Bronchial epithelial cell (primary cell): ENCODE measurements at regions not wholly inside any gene's neighbourhood (a gene's known extent, or its start where the extent isn't known, plus 50 kb on each side); places are given as distances from the start of the nearest gene placed in this dataset.

ENCODE experiments used
- DNase-seq: peaks from one replicate; pipeline ENCODE4 v3.0.0-alpha.2; 2010; ENCODE audit warnings: low read depth
- FAIRE-seq: peaks from 2 replicates; lab custom pipeline; 2011; peaks lifted over from hg19 to GRCh38; lab: Jason Lieb, UNC
- H3K27me3 ChIP-seq: 2 replicates; pipeline ENCODE4 v1.5.1; 2011; ENCODE audit warnings: low read length; ENCODE audit not compliant: control insufficient read depth, insufficient read depth
- H3K36me3 ChIP-seq: 2 replicates; pipeline ENCODE4 v1.5.1; 2011; ENCODE audit warnings: low read length; ENCODE audit not compliant: control insufficient read depth, insufficient read depth
- H3K4me3 ChIP-seq: 2 replicates; pipeline ENCODE4 v1.5.1; 2011; ENCODE audit warnings: mild to moderate bottlenecking, low read depth, low read length, control low read depth
- TF ChIP-seq, protein P1 (sequence below): IDR thresholded peaks from 2 replicates; pipeline ENCODE4 v1.5.1; 2011; ENCODE audit warnings: mild to moderate bottlenecking, moderate library complexity, low read length, control low read depth, inconsistent platforms; ENCODE audit not compliant: insufficient read depth, severe bottlenecking

DNA sequence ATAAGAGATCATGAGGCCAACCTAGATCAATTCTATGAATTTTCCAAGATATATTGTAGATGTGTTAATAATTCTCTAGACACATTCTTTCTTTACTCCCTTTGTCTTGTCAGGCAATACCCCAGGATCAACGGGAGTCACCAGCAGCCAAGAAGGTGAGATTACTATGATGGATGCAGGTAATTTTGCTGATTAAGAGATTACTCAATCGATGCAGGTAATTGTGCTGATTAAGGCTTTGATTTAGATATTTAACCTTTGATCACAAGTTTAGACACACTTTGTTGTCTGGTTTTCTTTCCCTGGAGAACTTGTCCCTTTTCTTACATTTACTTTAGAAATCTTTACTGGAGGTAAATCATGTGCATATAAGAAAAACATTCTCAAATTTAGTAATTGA lies 134.3 kb upstream of the CNTN1 start:
- Histone ChIP-seq H3K4me3 (no peak overlapping the region), H3K27me3 (no peaks in the 10 kb centered on the region), H3K36me3 (no peaks in the 10 kb centered on the region)
- TF ChIP-seq, protein P1, sequence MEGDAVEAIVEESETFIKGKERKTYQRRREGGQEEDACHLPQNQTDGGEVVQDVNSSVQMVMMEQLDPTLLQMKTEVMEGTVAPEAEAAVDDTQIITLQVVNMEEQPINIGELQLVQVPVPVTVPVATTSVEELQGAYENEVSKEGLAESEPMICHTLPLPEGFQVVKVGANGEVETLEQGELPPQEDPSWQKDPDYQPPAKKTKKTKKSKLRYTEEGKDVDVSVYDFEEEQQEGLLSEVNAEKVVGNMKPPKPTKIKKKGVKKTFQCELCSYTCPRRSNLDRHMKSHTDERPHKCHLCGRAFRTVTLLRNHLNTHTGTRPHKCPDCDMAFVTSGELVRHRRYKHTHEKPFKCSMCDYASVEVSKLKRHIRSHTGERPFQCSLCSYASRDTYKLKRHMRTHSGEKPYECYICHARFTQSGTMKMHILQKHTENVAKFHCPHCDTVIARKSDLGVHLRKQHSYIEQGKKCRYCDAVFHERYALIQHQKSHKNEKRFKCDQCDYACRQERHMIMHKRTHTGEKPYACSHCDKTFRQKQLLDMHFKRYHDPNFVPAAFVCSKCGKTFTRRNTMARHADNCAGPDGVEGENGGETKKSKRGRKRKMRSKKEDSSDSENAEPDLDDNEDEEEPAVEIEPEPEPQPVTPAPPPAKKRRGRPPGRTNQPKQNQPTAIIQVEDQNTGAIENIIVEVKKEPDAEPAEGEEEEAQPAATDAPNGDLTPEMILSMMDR = no peak
- DNase-seq = no peak
- FAIRE-seq = no peak

DNA sequence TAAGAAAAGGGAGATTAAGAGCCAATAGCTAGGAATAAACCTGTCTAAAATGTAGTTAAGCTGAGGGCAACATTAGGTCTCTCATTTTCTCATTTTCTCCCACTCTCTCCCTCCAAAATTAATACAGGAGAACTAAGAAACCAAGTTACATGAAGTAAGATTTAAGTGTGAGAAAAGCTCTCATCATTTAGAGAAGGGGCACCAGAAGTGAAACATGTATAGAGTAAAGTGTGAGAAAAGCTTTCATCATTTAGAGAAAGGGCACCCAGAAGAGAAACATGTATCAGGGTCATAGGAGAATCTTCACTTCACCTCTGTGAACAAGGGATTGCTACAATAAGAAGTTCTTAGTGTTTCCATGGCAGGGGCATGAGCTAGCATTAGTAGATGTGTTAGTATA lies 132.4 kb upstream of the CNTN1 start:
- Histone ChIP-seq H3K27me3 (no peaks in the 10 kb centered on the region), H3K4me3 (no peak overlapping the region), H3K36me3 (no peaks in the 10 kb centered on the region)
- DNase-seq (no peak), FAIRE-seq (no peak)
- TF ChIP-seq, protein P1 = no peak

DNA sequence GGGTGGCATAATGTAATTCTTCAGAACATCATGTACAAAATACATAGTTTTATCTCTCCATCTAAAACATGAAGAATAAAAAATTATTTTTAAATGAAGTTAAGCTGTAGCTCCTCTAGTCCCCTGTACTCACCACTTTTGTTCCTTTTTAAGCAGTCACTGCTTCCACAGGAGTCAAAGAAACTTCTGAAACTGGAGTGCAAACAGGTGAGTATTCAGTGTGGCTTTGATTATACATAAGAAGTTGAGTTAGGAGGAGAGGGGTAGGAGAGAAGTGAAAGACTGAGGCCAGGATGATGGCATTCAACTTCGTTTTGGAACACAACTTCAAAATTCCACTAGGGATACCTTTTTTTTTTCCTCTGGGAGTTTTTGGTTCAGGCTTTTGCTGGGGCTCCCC lies 131.4 kb upstream of the CNTN1 start:
- no peak for FAIRE-seq
- TF ChIP-seq, protein P1 = no peak
- Histone ChIP-seq H3K4me3 (no peak overlapping the region), H3K36me3 (no peaks in the 10 kb centered on the region), H3K27me3 (no peaks in the 10 kb centered on the region)
- DNase-seq = no peak

DNA sequence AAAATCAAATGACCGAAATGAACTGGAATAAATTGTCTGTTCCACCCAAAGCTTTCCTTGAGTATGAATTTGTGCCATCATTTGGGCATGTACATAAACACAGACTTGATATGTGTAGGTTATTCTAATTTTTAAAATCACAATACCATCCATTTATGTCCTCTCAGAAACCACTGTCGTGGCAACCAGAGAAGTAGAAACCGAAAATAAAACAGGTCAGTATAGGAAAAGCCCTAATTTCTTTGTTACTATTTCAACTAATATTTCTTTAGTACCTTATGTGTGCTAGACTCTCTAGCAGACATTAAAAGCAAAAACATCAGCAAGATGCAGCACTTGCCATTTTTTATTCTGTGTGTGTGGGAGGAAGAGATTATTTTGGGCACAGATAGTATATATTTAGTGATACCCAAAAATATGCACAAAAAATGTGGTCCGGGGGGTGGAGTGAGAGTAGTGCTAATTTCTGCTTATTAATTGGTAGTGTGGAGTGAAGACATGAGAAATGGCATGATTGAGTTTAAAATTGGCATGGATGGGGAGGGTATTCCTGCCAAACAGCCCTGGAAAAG lies 130.8 kb upstream of the CNTN1 start:
- TF ChIP-seq, protein P1 = no peak
- DNase-seq (no peak), FAIRE-seq (no peak)
- no peaks in the 10 kb centered on the region for H3K36me3 ChIP-seq
- no peak overlapping the region for H3K4me3 ChIP-seq
- no peaks in the 10 kb centered on the region for H3K27me3 ChIP-seq

DNA sequence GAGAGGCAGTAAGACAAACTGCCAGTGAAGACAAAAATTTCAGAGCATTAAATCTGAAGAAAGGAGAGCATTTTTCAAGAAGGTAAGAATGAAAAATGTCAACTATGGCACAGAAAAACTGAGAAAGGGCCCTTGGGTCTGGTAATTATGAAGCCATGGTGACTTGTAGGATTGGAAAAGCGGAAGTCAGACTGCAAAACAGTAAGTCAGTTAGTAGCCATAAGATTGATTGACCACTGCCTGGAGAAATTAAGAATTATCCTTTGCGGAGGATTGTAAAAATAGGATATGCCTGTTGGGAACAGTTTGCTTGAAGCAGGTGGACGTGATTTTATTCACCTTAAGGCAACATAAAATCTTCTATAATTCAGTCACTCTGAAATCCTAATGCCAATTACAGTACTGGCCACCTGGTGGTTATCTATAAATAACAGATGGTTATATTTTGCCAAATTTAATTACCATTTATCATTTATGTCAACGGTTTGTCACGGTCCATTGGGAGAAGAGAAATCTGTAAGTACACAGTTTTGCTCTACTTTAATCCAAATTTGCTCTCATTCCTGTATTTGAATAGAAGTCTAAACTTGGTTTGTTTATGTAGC lies 127.1 kb upstream of the CNTN1 start:
- Histone ChIP-seq H3K36me3 (no peaks in the 10 kb centered on the region), H3K4me3 (no peak overlapping the region), H3K27me3 (no peaks in the 10 kb centered on the region)
- FAIRE-seq (no peak), DNase-seq (no peak)
- TF ChIP-seq, protein P1 = no peak

DNA sequence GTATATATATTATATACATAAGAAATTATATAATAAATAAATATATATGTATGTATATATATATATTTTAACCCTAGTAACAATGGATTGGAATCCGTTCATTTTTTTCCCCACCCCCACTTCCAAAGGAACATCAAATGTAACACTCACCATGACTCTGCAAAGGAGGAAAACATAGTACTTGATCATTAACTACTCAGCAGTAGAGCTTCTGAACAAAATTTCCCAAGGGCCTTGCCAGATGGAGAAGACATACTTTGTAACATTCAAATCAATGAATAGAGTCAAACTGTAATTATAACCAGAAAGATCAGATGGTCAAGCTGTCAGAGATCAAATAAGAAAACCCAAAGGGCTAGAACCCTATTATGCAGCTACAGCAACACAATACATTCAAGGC lies 126.0 kb upstream of the CNTN1 start:
- no peak for FAIRE-seq
- no peak for DNase-seq
- no peak overlapping the region for H3K4me3 ChIP-seq
- TF ChIP-seq, protein P1 = no peak
- H3K27me3 ChIP-seq = no peaks in the 10 kb centered on the region
- no peaks in the 10 kb centered on the region for H3K36me3 ChIP-seq
